GM23338 (cell line): ENCODE measurements at regions not wholly inside any gene's neighbourhood (a gene's known extent, or its start where the extent isn't known, plus 50 kb on each side); places are given as distances from the start of the nearest gene placed in this dataset.

ENCODE experiments used
- ATAC-seq: fragments of 200-7000 bp; cut with Tn5 transposase; 3 replicates; pipeline ENCODE4 v1.9.1; 2020
- DNase-seq: peaks from one replicate; pipeline ENCODE4 v3.0.0-alpha.2; 2015; ENCODE audit warnings: low spot score
- H2AFZ ChIP-seq: fragments of 200-600 bp; sonication (generic); 2 replicates; pipeline ENCODE4 v1.8.0; 2016; ENCODE audit warnings: antibody characterized with exemption, mild to moderate bottlenecking, moderate library complexity
- H3F3A ChIP-seq: fragments of 200-600 bp; sonication (generic); replicated peaks from 2 replicates; pipeline ENCODE4 v1.8.0; 2017; ENCODE audit warnings: antibody characterized with exemption, mixed run types, low read depth
- H3K27ac ChIP-seq: fragments of 200-600 bp; sonication (generic); 2 replicates; pipeline ENCODE4 v1.6.1; 2016; ENCODE audit warnings: low read depth
- H3K27me3 ChIP-seq: fragments of 200-600 bp; sonication (generic); 2 replicates; pipeline ENCODE4 v1.8.0; 2016; ENCODE audit warnings: mild to moderate bottlenecking, mixed run types, moderate library complexity; ENCODE audit not compliant: insufficient read depth
- H3K36me3 ChIP-seq: fragments of 200-600 bp; sonication (generic); 2 replicates; pipeline ENCODE4 v1.8.0; 2016; ENCODE audit warnings: mild to moderate bottlenecking; ENCODE audit not compliant: insufficient read depth
- H3K4me1 ChIP-seq: fragments of 200-600 bp; sonication (generic); 2 replicates; pipeline ENCODE4 v1.8.0; 2016; ENCODE audit warnings: mild to moderate bottlenecking, moderate library complexity; ENCODE audit not compliant: insufficient read depth
- H3K4me2 ChIP-seq: fragments of 200-600 bp; sonication (generic); 2 replicates; pipeline ENCODE4 v1.7.1; 2017; ENCODE audit warnings: mixed run types
- H3K4me3 ChIP-seq: fragments of 200-600 bp; sonication (generic); 2 replicates; pipeline ENCODE4 v1.6.1; 2016; ENCODE audit warnings: mixed run types
- H3K79me2 ChIP-seq: fragments of 200-600 bp; sonication (generic); replicated peaks from 2 replicates; pipeline ENCODE4 v1.8.0; 2017; ENCODE audit warnings: mild to moderate bottlenecking; ENCODE audit not compliant: insufficient read depth
- H3K9me2 ChIP-seq: fragments of 200-600 bp; sonication (generic); 2 replicates; pipeline ENCODE4 v1.8.0; 2017; ENCODE audit not compliant: insufficient read depth
- H4K20me1 ChIP-seq: fragments of 200-600 bp; sonication (generic); replicated peaks from 2 replicates; pipeline ENCODE4 v1.8.0; 2017; ENCODE audit warnings: mild to moderate bottlenecking; ENCODE audit not compliant: insufficient read depth
- H3K27ac Mint-ChIP-seq: 2 replicates; pipeline ENCODE4 v1.8.0; 2020; ENCODE audit warnings: inconsistent platforms, mild to moderate bottlenecking, moderate library complexity, mixed read lengths
- H3K27me3 Mint-ChIP-seq: 3 replicates; pipeline ENCODE4 v1.8.0; 2022; ENCODE audit warnings: low read depth, mild to moderate bottlenecking, moderate library complexity, mixed read lengths, inconsistent platforms; ENCODE audit not compliant: insufficient read depth, poor library complexity
- H3K36me3 Mint-ChIP-seq: 3 replicates; pipeline ENCODE4 v1.8.0; 2021; ENCODE audit warnings: low read depth, mild to moderate bottlenecking, inconsistent platforms, moderate library complexity, mixed read lengths
- H3K4me1 Mint-ChIP-seq: 3 replicates; pipeline ENCODE4 v1.8.0; 2020; ENCODE audit warnings: mild to moderate bottlenecking, inconsistent platforms, mixed read lengths
- H3K4me3 Mint-ChIP-seq: 3 replicates; pipeline ENCODE4 v1.8.0; 2021; ENCODE audit warnings: moderate library complexity, mild to moderate bottlenecking, inconsistent platforms, mixed read lengths
- H3K9me3 Mint-ChIP-seq: 3 replicates; pipeline ENCODE4 v1.8.0; 2020; ENCODE audit warnings: moderate library complexity, mild to moderate bottlenecking, inconsistent platforms, mixed read lengths
- CREB1 ChIP-seq: fragments of 250-450 bp; sonication (Bioruptor Pico); IDR thresholded peaks from 2 replicates; pipeline ENCODE4 v1.5.0; 2020; ENCODE audit warnings: low read depth, mild to moderate bottlenecking, moderate library complexity
- CTCF ChIP-seq, 2 experiments: fragments of 200-600 bp in 1 of 2; sonication (generic) in 1 of 2; conservative IDR thresholded peaks; 2 replicates each; pipeline versions ENCODE4 v1.5.1 to v1.6.1; 2016 to 2017; ENCODE audit warnings: antibody characterized with exemption in 2 of 2, low read depth in 2 of 2, mild to moderate bottlenecking in 2 of 2, moderate library complexity in 1 of 2
- ETS1 ChIP-seq: IDR thresholded peaks from 2 replicates; pipeline ENCODE4 v1.6.1; 2016; ENCODE audit warnings: antibody characterized with exemption
- EZH2 ChIP-seq: fragments of 200-600 bp; sonication (generic); IDR thresholded peaks from one replicate; pipeline ENCODE4 v1.8.0; 2017; ENCODE audit warnings: antibody characterized with exemption, mild to moderate bottlenecking, low read depth; ENCODE audit not compliant: unreplicated experiment
- EZH2phosphoT487 ChIP-seq: fragments of 200-600 bp; sonication (generic); IDR thresholded peaks from one replicate; pipeline ENCODE4 v1.8.1; 2018; ENCODE audit warnings: antibody characterized with exemption; ENCODE audit not compliant: unreplicated experiment
- JUNB ChIP-seq: IDR thresholded peaks from one replicate; pipeline ENCODE4 v1.6.1; 2016; ENCODE audit warnings: antibody characterized with exemption; ENCODE audit not compliant: unreplicated experiment
- NANOG ChIP-seq: IDR thresholded peaks from 2 replicates; pipeline ENCODE4 v1.6.1; 2016; ENCODE audit warnings: antibody characterized with exemption, borderline replicate concordance
- POLR2AphosphoS5 ChIP-seq: IDR thresholded peaks from 2 replicates; pipeline ENCODE4 v1.6.1; 2016; ENCODE audit warnings: antibody characterized with exemption, low read depth
- REST ChIP-seq: IDR thresholded peaks from one replicate; pipeline ENCODE4 v1.6.1; 2018; ENCODE audit warnings: antibody characterized with exemption; ENCODE audit not compliant: unreplicated experiment
- STAT1 ChIP-seq: IDR thresholded peaks from one replicate; pipeline ENCODE4 v1.6.1; 2016; ENCODE audit warnings: antibody characterized with exemption; ENCODE audit not compliant: unreplicated experiment
- ZNF114 ChIP-seq: fragments of 250-450 bp; sonication (Bioruptor Pico); IDR thresholded peaks from 2 replicates; pipeline ENCODE4 v1.5.0; 2020; ENCODE audit warnings: mild to moderate bottlenecking, moderate library complexity
- ZNF331 ChIP-seq: fragments of 250-450 bp; sonication (Bioruptor Pico); IDR thresholded peaks from 2 replicates; pipeline ENCODE4 v1.5.0; 2020; ENCODE audit warnings: low read depth, mild to moderate bottlenecking, moderate library complexity
- ZNF462 ChIP-seq: fragments of 250-450 bp; sonication (Bioruptor Pico); IDR thresholded peaks from 2 replicates; pipeline ENCODE4 v1.5.0; 2020; ENCODE audit warnings: mild to moderate bottlenecking, moderate library complexity

- Histone ChIP-seq H3K4me2 (no peak overlapping the region), H3K79me2 (no peaks in the 10 kb centered on the region), H3K27me3 (no peaks in the 10 kb centered on the region), H3K36me3 (no peaks in the 10 kb centered on the region), H3K9me2 (no peaks in the 10 kb centered on the region; the same call in 1 of the 2 replicates), H3K4me3 (no peak overlapping the region), H3K27ac (no peak overlapping the region), H4K20me1 (no peaks in the 10 kb centered on the region), H2AFZ (peak overlapping the region; percentile 93), H3K4me1 (no peaks in the 10 kb centered on the region), H3F3A (no peaks in the 10 kb centered on the region)
- no peak for DNase-seq
- TF ChIP-seq ZNF462 (CRISPR knock-in tag) = no peak
- TF ChIP-seq NANOG = no peak
- TF ChIP-seq CTCF (conservative IDR thresholded peaks at IDR 0.05; ENCODE audit: low read depth in 2 of 2) = no peak
- no peak for TF ChIP-seq ZNF114 (CRISPR knock-in tag)
- no peak for TF ChIP-seq JUNB
- TF ChIP-seq ETS1 = no peak
- no peak for TF ChIP-seq REST
- TF ChIP-seq ZNF331 (CRISPR knock-in tag) = no peak
- no peak for TF ChIP-seq EZH2
- TF ChIP-seq POLR2AphosphoS5 = no peak
- no peak for TF ChIP-seq STAT1
- TF ChIP-seq CREB1 (CRISPR knock-in tag) = no peak
- no peak for TF ChIP-seq EZH2phosphoT487
- H3K9me3 Mint-ChIP-seq = no peaks in the 10 kb centered on the region
- H3K36me3 Mint-ChIP-seq = no peaks in the 10 kb centered on the region
- H3K4me1 Mint-ChIP-seq = peaks cover 3% of the 10 kb centered on the region; the same call in 2 of the 3 replicates
- no peak overlapping the region for H3K4me3 Mint-ChIP-seq
- no peak for ATAC-seq
- H3K27me3 Mint-ChIP-seq = no peaks in the 10 kb centered on the region
- no peak overlapping the region; the same call in 1 of the 2 replicates for H3K27ac Mint-ChIP-seq
Observed at GRCh38 chr3:4898454-4899313, 80.6 kb upstream of the BHLHE40 start.
